Type B pancreatic cell (in vitro differentiated cells): ENCODE measurements at regions not wholly inside any gene's neighbourhood (a gene's known extent, or its start where the extent isn't known, plus 50 kb on each side); places are given as distances from the start of the nearest gene placed in this dataset.

ENCODE experiments used
- DNase-seq: peaks from one replicate; pipeline ENCODE4 v3.0.0; 2021; ENCODE audit warnings: mixed read lengths; ENCODE audit not compliant: unreplicated experiment; ENCODE audit errors: extremely low spot score
- H3K27ac Mint-ChIP-seq: 2 replicates; pipeline ENCODE4 v1.8.0; 2021; ENCODE audit warnings: mild to moderate bottlenecking, mixed read lengths
- H3K27me3 Mint-ChIP-seq: 2 replicates; pipeline ENCODE4 v1.8.0; 2021; ENCODE audit warnings: mixed read lengths
- H3K36me3 Mint-ChIP-seq: 2 replicates; pipeline ENCODE4 v1.8.0; 2021; ENCODE audit warnings: mixed read lengths
- H3K4me1 Mint-ChIP-seq: one replicate; pipeline ENCODE4 v1.8.0; 2021; ENCODE audit warnings: mixed read lengths; ENCODE audit not compliant: unreplicated experiment
- H3K4me3 Mint-ChIP-seq: 2 replicates; pipeline ENCODE4 v1.8.0; 2021; ENCODE audit warnings: mild to moderate bottlenecking, mixed read lengths
- H3K9me3 Mint-ChIP-seq: 2 replicates; pipeline ENCODE4 v1.8.0; 2021; ENCODE audit warnings: mixed read lengths
- TF ChIP-seq, protein P1 (sequence below): fragments of 200-600 bp; sonication (generic); conservative IDR thresholded peaks from 2 replicates; pipeline ENCODE4 v1.5.0; 2021; ENCODE audit warnings: antibody characterized with exemption, mild to moderate bottlenecking

DNA sequence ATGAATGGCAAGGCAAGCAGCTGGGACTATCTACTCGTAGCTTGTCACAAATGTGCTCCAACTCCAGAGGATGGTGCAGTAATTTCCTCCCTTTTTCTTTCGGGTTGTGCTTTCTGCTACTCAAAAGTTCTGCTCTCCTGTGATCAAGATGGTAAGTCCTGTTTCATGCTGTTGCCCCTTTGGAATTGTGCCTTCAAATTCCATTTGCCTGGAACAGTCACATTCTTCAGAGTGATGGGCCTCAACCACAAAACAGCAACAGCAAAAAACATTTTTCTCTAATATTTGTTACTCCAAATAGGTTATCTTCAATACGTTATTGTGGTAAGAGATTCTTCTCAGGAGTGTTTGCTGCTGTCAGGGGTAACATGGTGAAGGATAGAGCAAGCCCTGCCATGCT is 209.3 kb downstream of the PALM2AKAP2 start:
- Mint-ChIP-seq H3K27me3 (no peaks in the 10 kb centered on the region), H3K4me3 (no peak overlapping the region), H3K36me3 (no peaks in the 10 kb centered on the region), H3K27ac (no peak overlapping the region), H3K4me1 (peaks cover 10% of the 10 kb centered on the region), H3K9me3 (peaks cover 7% of the 10 kb centered on the region)
- TF ChIP-seq, protein P1, sequence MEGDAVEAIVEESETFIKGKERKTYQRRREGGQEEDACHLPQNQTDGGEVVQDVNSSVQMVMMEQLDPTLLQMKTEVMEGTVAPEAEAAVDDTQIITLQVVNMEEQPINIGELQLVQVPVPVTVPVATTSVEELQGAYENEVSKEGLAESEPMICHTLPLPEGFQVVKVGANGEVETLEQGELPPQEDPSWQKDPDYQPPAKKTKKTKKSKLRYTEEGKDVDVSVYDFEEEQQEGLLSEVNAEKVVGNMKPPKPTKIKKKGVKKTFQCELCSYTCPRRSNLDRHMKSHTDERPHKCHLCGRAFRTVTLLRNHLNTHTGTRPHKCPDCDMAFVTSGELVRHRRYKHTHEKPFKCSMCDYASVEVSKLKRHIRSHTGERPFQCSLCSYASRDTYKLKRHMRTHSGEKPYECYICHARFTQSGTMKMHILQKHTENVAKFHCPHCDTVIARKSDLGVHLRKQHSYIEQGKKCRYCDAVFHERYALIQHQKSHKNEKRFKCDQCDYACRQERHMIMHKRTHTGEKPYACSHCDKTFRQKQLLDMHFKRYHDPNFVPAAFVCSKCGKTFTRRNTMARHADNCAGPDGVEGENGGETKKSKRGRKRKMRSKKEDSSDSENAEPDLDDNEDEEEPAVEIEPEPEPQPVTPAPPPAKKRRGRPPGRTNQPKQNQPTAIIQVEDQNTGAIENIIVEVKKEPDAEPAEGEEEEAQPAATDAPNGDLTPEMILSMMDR = no peak
- DNase-seq = no peak

- DNase-seq = no peak
- H3K9me3 Mint-ChIP-seq = peaks cover 12% of the 10 kb centered on the region
- no peaks in the 10 kb centered on the region for H3K36me3 Mint-ChIP-seq
Observed at GRCh38 chr9:109990541-109990940, 210.5 kb downstream of the PALM2AKAP2 start.

DNA sequence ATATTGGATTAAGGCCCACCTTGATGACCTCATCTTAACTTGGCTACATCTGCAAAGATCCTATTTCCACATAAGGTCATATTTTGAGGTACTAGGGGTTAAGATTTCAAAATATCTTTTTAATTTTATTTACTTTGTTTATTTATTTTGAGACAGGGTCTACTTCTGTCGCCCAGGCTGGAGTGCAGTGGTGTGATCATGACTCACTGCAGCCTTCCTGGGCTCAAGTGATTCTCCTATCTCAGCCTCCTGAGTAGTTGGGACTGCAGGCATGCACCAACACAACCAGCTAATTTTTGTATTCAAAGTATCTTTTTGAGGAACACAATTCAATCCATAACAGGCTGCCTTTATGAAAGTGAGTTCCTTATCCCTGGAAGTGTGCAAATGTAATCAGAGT is 212.3 kb downstream of the PALM2AKAP2 start:
- Mint-ChIP-seq H3K27me3 (no peaks in the 10 kb centered on the region), H3K9me3 (peaks cover 6% of the 10 kb centered on the region), H3K4me3 (no peak overlapping the region), H3K4me1 (no peaks in the 10 kb centered on the region), H3K36me3 (no peaks in the 10 kb centered on the region), H3K27ac (no peak overlapping the region)
- no peak for DNase-seq
- TF ChIP-seq, protein P1 = no peak

More at GRCh38 chr9:109990541-109990940, 210.5 kb downstream of the PALM2AKAP2 start:
- Mint-ChIP-seq H3K27ac (no peak overlapping the region), H3K27me3 (no peaks in the 10 kb centered on the region), H3K4me3 (no peak overlapping the region), H3K4me1 (peaks cover 10% of the 10 kb centered on the region)
- TF ChIP-seq, protein P1 = no peak

- H3K4me3 Mint-ChIP-seq = no peak overlapping the region
- TF ChIP-seq, protein P1 = no peak
Observed at GRCh38 chr9:109993250-109993978, 213.4 kb downstream of the PALM2AKAP2 start.

GRCh38 chr9:109994141-109994540 is 213.8 kb downstream of the C9orf152 start:
- Mint-ChIP-seq H3K4me1 (no peaks in the 10 kb centered on the region), H3K36me3 (no peaks in the 10 kb centered on the region), H3K4me3 (no peak overlapping the region), H3K27me3 (no peaks in the 10 kb centered on the region), H3K27ac (no peak overlapping the region), H3K9me3 (peaks cover 6% of the 10 kb centered on the region)
- DNase-seq = no peak
- TF ChIP-seq, protein P1 = no peak

More at GRCh38 chr9:109993250-109993978, 213.4 kb downstream of the PALM2AKAP2 start:
- H3K27me3 Mint-ChIP-seq = no peaks in the 10 kb centered on the region
- no peak overlapping the region for H3K27ac Mint-ChIP-seq
- no peak for DNase-seq
- H3K4me1 Mint-ChIP-seq = no peaks in the 10 kb centered on the region
- H3K9me3 Mint-ChIP-seq = peaks cover 6% of the 10 kb centered on the region
- H3K36me3 Mint-ChIP-seq = no peaks in the 10 kb centered on the region
